HG03175 (cell line): ENCODE measurements at regions not wholly inside any gene's neighbourhood (a gene's known extent, or its start where the extent isn't known, plus 50 kb on each side); places are given as distances from the start of the nearest gene placed in this dataset.
"Not testable (repeated sequence)": the region's sequence is repeated elsewhere in the genome, so short reads cannot be mapped to it uniquely, and the experiment has no call there.

ENCODE experiments used
- ATAC-seq: cut with Tn5 transposase; IDR thresholded peaks from one replicate; pipeline ENCODE4 v1.9.1; 2021; ENCODE audit warnings: mild to moderate bottlenecking, moderate library complexity; ENCODE audit not compliant: unreplicated experiment

DNA sequence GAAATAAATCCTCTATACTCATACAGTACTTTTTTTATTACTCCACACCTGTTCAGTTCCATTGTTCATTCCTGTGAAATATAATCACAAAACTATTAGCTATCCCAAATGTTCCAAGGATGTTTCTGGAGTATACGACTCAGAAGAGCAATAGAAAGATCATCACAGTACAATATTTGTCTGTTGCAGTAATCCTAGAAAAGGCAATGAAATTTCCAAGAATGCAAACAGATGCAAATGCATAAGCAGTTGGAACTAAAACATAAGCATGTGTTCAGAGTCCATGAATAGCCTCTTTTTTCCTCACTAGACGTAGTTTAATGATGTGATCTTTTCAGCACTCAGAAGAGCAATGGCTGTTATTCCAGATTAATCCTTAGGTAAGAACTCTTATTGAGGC is 55.2 kb downstream of the RTL3 start:
- no peak for ATAC-seq

DNA sequence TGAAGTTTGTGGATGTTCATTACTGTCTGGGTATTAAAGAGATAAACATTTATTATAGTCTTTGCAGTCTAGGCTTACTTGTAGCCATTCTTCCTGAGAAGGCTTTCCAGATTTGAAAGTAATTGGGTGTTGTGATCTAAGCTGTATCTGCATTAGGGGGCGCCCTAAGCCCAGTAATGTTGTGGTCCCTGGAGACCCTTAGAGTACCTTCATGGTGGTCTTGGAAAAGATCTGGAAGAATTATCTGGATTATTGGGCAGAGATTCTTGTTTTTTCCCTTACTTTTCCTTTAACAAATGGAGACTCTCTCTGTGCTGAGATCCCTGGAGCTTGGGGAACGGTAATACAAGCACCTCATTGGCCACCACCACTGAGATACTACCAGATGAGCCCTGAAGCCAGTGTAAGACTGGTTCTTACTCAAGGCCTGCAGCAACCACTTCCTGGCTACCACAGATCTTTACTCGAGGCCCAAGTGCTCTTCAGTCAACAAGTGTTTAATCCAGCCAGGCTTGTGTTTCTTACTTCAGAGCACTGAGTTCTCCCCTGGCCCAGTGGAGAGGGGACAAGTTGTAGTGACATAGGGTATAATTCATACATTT is 63.1 kb downstream of the RTL3 start:
- ATAC-seq = no peak

DNA sequence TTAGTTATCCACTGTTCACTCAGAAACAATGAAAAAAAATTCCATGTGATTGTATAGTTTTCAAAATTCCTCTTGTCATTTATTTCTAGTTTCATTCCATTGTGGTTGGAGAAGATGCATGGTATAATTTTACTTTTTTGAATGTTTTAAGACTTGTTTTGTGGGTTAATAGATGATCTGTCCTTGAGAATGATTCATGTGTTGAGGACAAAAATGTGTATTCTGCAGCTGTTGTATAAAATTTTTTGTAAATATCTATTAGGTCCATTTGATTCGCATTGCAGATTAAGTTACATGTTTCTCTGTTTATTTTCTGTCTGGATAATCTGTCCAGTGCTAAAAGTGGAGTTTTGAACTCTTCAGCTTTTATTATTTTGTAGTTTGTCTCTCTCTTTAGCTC is 65.4 kb downstream of the RTL3 start:
- no peak for ATAC-seq

GRCh38 chrX:78592030-78592429 is 67.1 kb downstream of the RTL3 start:
- ATAC-seq = no peak

GRCh38 chrX:78574306-78574705 is 84.8 kb downstream of the RTL3 start:
- ATAC-seq = no peak

DNA sequence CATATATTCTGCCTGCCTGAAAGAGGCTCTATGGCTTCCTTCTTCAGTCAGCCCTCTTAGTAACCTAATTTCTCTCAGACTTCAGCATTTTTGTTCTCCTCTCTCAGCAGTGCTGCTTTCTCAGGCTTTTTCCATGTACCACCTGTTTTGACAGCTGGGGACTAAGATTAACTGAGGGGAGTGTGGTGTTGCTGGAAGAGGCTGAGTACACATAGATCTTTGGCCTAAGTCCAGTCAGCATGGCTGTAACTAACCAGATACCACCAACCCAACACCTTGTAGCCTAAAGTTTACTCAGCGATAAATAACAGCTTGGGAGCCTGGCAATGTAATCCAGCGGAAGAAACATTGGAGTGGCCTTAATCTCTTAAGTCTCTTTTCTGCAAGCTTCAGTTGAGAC is 85.5 kb downstream of the RTL3 start:
- no peak for ATAC-seq

GRCh38 chrX:78571849-78572248 is 87.3 kb downstream of the RTL3 start:
- no peak for ATAC-seq

- ATAC-seq = no peak
Measured at GRCh38 chrX:78555401-78555980, 103.6 kb downstream of the RTL3 start.

GRCh38 chrX:78552628-78553027 is 106.5 kb downstream of the RTL3 start:
- ATAC-seq = not testable (repeated sequence)

- ATAC-seq = no peak
Measured at GRCh38 chrX:78548012-78548411, 111.1 kb downstream of the RTL3 start.

- no peak for ATAC-seq
Measured at GRCh38 chrX:78545233-78545632, 113.9 kb downstream of the RTL3 start.

DNA sequence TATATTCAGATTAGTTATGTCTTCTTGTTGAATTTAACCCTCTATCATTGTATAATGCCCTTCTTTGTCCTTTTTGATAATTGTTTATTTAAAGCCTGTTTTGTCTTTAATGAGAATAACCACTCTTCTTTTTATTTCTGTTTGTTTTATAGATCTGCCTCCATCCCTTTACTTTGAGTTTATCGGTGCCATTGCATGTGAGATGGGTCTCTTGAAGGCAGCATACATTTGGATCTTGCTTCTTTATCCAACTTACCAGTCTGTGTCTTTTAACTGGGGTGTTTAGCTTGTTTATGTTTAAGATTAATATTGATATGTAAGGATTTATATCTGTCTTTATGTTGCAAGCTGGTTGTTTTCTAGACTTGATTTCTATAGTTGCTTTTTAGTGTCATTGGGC is 115.8 kb downstream of the RTL3 start:
- no peak for ATAC-seq

- no peak for ATAC-seq
Measured at GRCh38 chrX:78540171-78540570, 119.0 kb downstream of the RTL3 start.

DNA sequence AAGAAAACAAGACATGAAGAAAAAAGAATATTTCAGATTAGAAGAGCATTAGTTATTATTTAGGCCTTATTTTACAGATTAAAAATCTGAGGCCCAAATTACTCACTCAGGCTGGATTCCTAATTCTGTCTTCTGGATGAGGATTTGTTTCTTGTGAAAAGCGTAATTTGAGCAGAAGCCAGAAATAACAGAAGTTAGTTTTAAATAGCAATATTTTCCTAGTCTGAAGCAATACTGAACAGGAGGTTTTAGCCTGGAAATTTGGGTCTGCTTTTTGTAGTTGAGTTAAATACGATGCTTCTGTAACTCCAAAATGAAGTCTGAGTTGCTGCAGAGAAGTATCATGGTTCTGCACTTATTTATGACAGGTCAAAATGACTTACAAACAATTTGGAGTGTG is 124.9 kb downstream of the RTL3 start:
- no peak for ATAC-seq

GRCh38 chrX:78532363-78532762 is 126.8 kb downstream of the RTL3 start:
- ATAC-seq = no peak

- ATAC-seq = no peak
Measured at GRCh38 chrX:78527818-78528217, 131.3 kb downstream of the RTL3 start.

- no peak for ATAC-seq
Measured at GRCh38 chrX:78527263-78527662, 131.9 kb downstream of the RTL3 start.

DNA sequence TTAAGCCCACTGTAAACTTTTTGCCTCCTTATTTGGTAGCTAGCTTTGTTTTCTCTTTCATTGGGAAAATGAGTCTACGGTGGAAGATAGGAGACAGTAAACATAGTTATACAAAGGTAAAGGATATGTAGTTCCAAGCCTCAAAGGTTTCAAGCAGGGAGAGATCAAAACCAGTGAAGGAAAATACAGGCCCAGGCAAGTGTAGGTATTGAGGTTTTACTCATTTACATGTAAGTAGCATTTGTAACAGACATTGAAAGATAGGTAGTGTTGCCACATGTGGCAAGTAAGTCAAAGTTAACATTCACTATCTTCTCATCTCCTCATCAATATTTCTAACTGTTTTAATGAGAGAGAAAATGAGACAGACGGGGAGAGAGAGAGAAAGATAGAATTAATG is 136.5 kb downstream of the RTL3 start:
- ATAC-seq = no peak

DNA sequence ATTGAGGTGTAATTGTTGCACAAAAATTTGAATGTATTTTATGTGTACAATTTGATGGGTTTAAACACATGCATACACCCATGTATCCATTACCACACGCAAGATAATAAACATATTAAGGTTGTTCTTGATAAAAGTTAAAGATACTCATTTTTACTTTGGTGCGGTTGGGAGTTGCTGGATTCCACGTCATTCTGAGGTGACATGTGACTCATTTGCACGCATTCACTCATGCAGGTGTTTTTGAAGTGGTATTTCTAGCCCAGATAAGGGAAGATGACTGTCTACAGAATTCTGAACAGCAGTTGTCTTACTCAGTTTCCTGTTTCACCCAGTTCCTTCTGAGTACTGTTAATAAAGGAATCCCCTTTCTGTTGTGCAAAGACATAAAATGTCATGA is 142.0 kb downstream of the RTL3 start:
- ATAC-seq = peak; percentile 64

GRCh38 chrX:78514852-78515251 is 144.3 kb downstream of the RTL3 start:
- ATAC-seq = no peak

GRCh38 chrX:78513971-78514738 is 145.0 kb downstream of the RTL3 start:
- no peak for ATAC-seq

DNA sequence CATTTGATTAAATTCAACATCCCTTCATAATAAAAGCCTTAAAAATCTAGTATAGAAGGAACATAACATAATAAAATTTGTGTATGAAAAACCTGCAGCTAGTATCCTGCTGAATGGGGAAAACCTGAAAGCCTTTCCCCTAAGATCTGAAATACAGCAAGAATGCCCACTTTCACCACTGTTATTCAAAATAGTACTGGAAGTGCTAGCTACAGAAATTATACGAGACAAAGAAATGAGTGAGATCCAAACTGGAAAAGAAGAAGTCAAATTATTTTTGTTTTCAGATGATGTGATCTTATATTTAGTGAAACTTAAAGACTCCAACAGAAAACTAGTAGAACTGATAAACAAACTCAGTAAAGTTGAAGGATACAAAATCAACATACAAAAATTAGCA is 152.9 kb downstream of the RTL3 start:
- no peak for ATAC-seq
